ENCODE measurements at regions not wholly inside any gene's neighbourhood (a gene's known extent, or its start where the extent isn't known, plus 50 kb on each side); places are given as distances from the start of the nearest gene placed in this dataset.

DNA sequence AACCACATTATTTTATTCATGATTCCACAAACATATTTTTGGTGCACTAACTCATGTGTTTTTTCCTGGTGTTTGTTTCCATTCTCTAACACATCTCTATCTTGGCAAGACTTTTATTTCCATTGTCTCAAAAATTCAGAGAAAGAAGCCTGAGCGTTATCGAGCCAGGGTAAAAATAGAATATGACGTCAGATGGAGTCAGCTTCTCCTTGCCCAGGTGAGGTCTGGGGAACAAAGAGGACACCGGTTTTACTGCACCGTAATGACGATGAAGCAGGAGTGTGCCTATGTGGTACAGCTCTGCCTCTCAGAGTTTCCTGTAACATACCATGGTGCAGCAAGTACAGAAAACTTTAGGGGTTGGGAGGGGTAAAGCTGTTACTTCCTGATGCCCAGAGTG, 661.6 kb downstream of the PLCL1 start:
- TF ChIP-seq EZH2 (IDR thresholded peaks at IDR 0.05; ENCODE audit: insufficient read depth, poor library complexity, severe bottlenecking): no peak
- no peak for TF ChIP-seq EZH2phosphoT487 (IDR thresholded peaks at IDR 0.05; ENCODE audit: insufficient read depth, low read depth)
